ENCODE measurements at regions not wholly inside any gene's neighbourhood (a gene's known extent, or its start where the extent isn't known, plus 50 kb on each side); places are given as distances from the start of the nearest gene placed in this dataset.

DNA sequence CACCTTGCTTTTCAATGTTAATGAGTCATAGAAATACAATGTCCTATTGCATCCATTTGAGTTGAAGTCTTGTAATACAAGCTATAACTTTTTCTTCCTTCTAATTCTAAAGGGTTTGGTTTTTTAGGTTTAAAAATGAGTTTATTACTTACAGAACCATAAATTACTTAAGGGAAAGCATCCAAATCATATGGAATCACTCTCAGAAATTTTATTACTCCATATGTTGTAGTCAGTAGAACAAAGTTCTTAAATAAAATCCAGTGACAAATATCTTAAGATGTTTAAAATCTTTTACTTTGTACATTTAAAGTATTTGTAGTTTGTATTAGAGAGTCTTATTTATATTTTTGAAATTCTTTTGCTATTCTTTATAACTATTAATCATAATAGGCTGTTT lies 253.2 kb downstream of the IPO8 start:
- in situ Hi-C loops (cut with MboI; ENCODE audit: low sequenced_read_pairs) (no loop called here), dilution Hi-C loops (cut with HindIII; ENCODE audit: low sequenced_read_pairs, unreplicated experiment) (no loop called here), intact Hi-C loops (cut with micrococcal nuclease) (loop anchor here (10.0 kb wide), 1 partner anchor 928 kb away; no protein-coding TSS in a partner anchor)
- H3K79me1 ChIP-seq (ENCODE audit: low read depth in 1 of 2, low read length in 2 of 2): no peaks in the 10 kb centered on the region
- no peak overlapping the region for H4K91ac ChIP-seq (ENCODE audit: insufficient read depth, low read depth, low read length)
- no peak for ATAC-seq (ENCODE audit: low read depth)
- H2BK5ac ChIP-seq (ENCODE audit: low read depth, low read length, poor library complexity, severe bottlenecking): no peak overlapping the region
- ChIA-PET POLR2A (ENCODE audit: unreplicated experiment) (no interaction called here), CTCF (interaction anchor here (0.5 to 0.6 kb wide), 2 partner anchors 253 to 354 kb away, joined by 3 to 6 read pairs; partner anchors contain the start of gene IPO8)
- no peaks in the 10 kb centered on the region for H3K36me3 ChIP-seq (ENCODE audit: control insufficient read depth, insufficient read depth, low read length)
- H3K9ac ChIP-seq (ENCODE audit: low read depth, low read length): no peak overlapping the region
- no peak overlapping the region for H3K14ac ChIP-seq (replicated peaks; ENCODE audit: low read depth, low read length)
- no peak overlapping the region for H3K18ac ChIP-seq (ENCODE audit: low read depth, low read length)
- no peak overlapping the region for H3K23ac ChIP-seq (ENCODE audit: low read depth, low read length)
- TF ChIP-seq BHLHE40 (IDR thresholded peaks at IDR 0.05; ENCODE audit: low read depth, low read length): no peak
- no peak for TF ChIP-seq MAZ (IDR thresholded peaks at IDR 0.05; ENCODE audit: borderline replicate concordance, low read depth, low read length)
- TF ChIP-seq CTCF (conservative IDR thresholded peaks at IDR 0.05; ENCODE audit: low read depth, low read length): no peak
- no peak for TF ChIP-seq MAFK (IDR thresholded peaks at IDR 0.05; ENCODE audit: low read depth, low read length)
- TF ChIP-seq MXI1 (IDR thresholded peaks at IDR 0.05; ENCODE audit: borderline replicate concordance, low read depth, low read length): no peak
- no peak overlapping the region for H3K4me3 ChIP-seq (ENCODE audit: insufficient read depth, low read depth, low read length)
- no peak overlapping the region for H4K5ac ChIP-seq (ENCODE audit: low read depth, low read length)
- no peaks in the 10 kb centered on the region for H4K20me1 ChIP-seq (ENCODE audit: insufficient read depth, low read length)
- H2BK20ac ChIP-seq (ENCODE audit: low read depth, low read length): no peak overlapping the region
- no TSS peak for BruUV-seq (replicated peaks)
- no peaks in the 10 kb centered on the region for H3K9me1 ChIP-seq (ENCODE audit: insufficient read depth, low read length)
- no peak overlapping the region for H4K8ac ChIP-seq (ENCODE audit: low read depth in 2 of 2, low read length in 2 of 2)
- DNase-seq: no peak
- no peak overlapping the region for H3K4ac ChIP-seq (ENCODE audit: low read depth, low read length)
- H2BK120ac ChIP-seq (ENCODE audit: low read depth, low read length): no peak overlapping the region
- no peaks in the 10 kb centered on the region for H3K9me3 ChIP-seq (ENCODE audit: control insufficient read depth, insufficient read depth, low read length)
- no peak overlapping the region for H3K27ac ChIP-seq (ENCODE audit: insufficient read depth, low read length)
- no peak overlapping the region for H2AK9ac ChIP-seq (replicated peaks; ENCODE audit: low read depth, low read length, poor library complexity)
- no peak overlapping the region for H3K4me2 ChIP-seq (ENCODE audit: low read depth, low read length)
- H3K27me3 ChIP-seq (ENCODE audit: control insufficient read depth, insufficient read depth, low read length): no peaks in the 10 kb centered on the region
- no peak overlapping the region for H2AK5ac ChIP-seq (ENCODE audit: low read depth, low read length)
- no peak overlapping the region for H2AFZ ChIP-seq (replicated peaks; ENCODE audit: low read length, poor library complexity)
- H2BK15ac ChIP-seq (ENCODE audit: low read depth, low read length): no peak overlapping the region
- H3K4me1 ChIP-seq (ENCODE audit: control insufficient read depth, insufficient read depth, low read length): peaks cover under 1% of the 10 kb centered on the region; the same call in 1 of the 2 replicates
- H3K56ac ChIP-seq (ENCODE audit: extremely low read depth, insufficient read depth, low read length): no peak overlapping the region
